Fibroblast of skin of left quadriceps (primary cell): ENCODE measurements at regions not wholly inside any gene's neighbourhood (a gene's known extent, or its start where the extent isn't known, plus 50 kb on each side); places are given as distances from the start of the nearest gene placed in this dataset.
"Not testable (repeated sequence)": the region's sequence is repeated elsewhere in the genome, so short reads cannot be mapped to it uniquely, and the experiment has no call there.

Experiments used
- DNase-seq, 2 experiments: peaks; one replicate each; pipeline ENCODE4 v3.0.0-alpha.2; 2013; ENCODE audit warnings: low read depth in 2 of 2

DNA sequence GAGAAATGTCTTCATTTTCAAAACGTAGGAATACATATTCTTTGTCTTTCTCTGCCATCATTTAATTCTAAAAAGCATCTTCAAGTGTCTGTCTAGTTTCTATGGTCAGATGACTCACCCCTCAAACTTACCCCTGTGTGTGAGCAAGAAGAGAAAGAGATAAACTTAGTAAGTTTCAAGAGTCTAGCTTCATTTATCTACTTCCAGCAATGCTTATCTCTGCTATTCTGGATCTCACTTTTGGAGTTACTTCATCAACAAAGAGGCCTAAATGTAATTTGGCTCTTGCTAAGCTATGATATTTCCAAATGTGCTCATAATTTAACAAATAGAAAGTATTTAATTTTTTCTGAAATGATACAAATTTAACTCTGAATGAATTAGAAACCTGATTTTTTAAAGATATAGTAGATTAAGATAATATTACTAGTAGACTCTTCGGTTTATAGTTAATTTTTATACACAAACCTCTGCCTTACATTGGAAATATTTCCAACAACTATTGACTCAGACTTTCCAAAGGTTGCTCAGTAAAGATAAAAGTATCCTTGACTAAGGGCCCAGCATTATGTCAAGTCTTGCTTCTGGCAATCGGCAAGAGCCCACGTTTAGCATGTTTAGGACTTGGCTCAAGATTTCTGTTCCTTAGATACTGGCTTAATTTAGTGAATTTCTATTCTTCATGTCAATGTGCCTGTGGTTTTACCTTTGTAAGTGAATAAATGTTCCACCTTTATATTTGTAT lies 1511.0 kb upstream of the SLC10A2 start:
- DNase-seq: no peak

DNA sequence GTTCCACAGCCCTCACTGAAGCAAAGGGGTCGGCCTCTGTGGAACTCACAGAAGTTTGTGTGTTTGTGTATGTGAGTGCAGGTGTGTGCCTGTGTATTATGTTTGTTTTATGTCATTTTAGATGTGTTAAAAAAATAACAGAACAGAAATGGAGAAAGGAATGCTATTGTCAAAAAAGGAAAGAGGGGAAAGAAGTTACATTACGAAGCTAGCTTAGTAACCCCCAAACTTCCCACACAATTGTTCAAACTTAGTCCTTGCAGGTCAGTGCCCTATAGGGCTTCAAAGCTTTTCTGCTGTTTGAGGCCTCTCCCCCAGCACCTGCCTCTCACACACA lies 1505.6 kb upstream of the SLC10A2 start:
- no peak for DNase-seq

DNA sequence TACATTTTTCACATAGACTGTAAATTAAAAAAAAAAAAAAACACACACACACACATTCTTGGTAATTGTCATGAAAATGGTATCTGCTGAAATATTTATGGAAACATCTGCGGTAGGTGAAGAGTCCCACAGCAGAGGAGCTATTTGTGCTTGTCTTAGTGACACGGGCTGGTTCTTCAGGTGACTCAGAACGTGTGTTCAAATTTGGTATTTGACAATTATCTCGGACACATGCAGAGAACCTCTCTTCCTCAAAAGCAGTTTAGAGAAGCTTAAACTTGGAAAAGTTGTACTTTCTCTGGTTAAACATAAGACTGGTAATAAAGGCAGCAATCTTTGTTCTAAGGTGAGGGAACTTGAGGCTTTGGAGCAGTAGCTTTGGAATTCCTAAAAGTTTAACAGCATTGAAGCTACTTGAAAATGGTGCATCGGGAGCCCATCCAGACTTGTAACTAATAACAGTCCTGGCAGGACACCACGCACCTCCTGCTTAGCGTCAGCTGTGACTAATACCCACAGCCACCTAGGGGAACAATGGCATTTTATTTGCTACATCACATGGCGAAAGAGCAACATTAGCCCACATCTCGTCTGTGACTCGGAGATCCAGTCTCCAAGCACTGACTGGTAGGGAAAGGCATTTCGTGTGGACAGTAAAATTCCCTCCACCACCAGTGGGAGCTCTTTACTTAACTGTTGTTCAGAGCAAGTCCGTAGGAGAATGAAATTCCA lies 1505.1 kb upstream of the SLC10A2 start:
- peak; percentile 61 to 67 for DNase-seq

DNA sequence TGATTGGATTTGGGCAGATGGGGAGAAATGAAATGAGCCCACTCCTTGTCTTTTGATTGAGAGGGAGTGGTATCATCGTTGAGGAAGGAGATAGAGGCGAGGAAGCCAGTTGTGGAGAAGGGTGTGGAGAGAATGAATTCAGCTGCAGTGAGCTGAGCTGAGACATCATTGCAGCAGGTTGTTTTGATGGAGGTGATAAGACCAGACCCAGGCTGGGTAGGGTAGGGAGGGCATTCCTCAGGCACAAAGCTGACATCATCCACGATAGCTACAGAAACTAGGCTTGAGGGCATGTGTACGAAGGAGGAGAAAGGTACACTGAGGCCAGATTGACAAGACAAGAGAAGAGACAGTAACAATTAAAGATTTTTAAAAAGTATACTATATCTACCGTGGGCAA lies 1500.9 kb upstream of the SLC10A2 start:
- DNase-seq: no peak

DNA sequence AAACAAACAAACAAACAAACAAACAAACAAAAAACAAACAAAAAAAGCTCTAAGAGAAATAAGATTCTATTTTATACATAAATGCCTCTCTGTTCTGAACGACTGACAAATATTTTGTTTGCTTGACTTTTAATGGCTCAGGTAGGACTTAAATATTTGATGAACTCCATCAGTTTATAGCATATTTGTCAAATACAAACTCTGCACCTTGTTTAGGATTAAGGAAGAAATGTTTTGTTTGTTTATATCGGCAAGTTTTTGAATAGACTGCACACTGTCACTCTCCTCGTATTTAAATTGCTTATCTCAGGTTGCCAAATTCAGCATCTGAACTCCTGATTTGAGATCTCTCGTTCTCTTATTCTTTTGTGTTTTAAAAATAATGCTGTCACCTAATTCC lies 1499.7 kb upstream of the SLC10A2 start:
- DNase-seq: no peak

DNA sequence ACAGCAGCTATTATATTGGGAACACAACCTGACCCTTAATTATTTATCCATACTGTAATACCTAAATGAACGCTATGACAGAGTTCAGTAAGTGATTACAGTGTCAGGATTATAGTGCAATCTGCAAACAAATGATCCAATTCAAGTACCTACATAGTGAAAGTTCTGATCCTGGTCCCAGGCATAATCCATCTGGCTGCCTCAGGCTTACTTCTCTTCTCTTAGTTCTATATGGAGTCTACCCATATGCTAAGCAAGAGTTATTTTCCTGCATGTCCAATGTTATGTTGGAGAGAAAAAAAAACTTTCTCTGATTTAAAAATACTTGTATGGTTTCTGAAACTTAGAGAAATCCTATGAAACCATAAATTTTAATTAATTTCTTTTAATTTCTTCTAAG lies 1487.7 kb upstream of the SLC10A2 start:
- no peak for DNase-seq

DNA sequence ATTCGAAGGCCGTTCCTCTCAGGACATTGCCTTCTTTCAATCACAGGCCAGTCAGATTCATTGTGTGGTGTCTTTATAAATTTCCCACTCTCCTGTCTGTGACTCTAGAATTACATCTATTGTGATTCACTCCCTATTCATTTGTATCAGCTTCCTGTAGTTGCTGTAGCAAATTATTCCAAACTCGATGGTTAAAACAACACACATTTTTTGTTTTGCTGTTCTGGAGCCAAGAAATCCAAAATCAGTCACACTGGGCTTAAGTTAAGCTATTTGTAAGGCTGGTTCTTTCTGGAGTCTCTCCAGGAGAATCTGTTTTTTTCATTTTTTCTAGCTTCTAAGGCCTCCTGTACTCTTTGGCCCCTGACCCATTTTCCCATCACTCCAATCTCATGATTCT lies 1487.0 kb upstream of the SLC10A2 start:
- DNase-seq: no peak

DNA sequence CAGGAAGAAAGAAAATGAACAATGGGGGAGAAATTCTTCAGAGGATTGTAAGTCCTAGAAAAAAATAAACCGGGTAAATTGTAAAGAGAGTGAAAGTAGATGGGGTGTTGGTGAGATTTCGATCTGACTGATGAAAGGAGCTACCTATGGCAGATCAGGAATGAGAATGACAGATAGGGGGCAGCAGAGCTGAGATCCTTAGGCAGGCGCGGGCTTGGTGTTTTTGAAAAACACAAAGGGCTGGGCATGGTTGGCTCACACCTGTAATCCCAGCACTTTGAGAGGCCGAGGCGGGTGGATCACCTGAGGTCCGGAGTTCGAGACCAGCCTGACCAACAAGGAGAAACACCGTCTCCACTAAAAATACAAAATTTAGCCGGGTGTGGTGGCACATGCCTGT lies 1468.6 kb upstream of the SLC10A2 start:
- DNase-seq: no peak

DNA sequence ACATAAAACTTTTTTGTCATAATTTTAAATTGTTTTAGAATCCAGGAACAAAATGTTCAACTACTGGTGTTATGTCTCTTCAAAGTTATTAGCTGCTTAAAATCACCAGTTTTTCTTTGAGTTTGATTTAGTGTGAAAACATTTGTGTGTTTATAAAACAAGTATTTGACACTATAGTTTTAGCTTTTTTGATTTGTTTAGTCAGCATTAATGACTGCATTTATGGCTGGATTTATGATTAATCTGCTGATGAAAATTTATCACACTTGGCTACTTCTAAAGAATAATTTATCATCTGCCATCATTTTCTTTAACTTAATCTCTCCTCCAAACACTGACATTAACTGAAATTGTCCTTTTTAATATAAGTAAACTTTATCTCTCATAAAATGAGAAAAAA lies 1465.9 kb upstream of the SLC10A2 start:
- no peak for DNase-seq

DNA sequence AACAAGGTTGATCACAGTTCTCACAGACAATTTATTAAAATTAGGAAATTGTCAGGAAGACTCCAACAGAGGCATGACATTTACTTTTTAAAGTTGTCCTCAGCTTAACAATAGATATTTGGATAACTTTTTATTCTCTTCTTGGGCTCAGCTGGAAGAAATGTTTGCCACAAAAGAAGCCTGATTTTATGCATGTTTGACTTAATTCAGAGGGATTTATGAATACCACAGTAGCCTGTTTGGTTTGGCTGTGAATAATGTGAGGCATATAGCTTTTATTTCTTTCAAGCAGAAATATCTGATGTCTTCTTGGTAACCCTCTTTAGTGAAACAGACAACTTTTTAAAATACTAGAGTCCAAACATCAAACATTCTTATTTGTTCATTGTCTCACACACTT lies 1464.5 kb upstream of the SLC10A2 start:
- no peak for DNase-seq

DNA sequence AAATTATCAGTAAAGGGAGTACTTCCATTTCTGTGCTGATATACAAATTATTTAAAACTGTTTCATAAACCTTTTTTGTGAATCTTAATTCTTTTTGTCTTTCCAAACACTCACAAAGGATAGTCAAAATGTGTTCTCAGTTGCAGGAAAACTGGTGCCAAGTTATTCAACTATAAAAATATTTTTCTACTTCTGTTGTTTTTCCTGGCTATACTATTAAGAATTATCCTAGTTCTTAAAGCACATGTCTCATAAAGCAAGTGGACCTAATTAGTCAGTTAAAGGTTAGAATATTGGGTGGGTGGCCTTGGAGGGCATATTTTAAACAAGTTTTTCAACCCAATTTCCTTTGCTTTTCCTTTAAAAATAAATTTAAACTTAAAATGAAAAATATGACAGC lies 1460.3 kb upstream of the SLC10A2 start:
- DNase-seq: no peak

DNA sequence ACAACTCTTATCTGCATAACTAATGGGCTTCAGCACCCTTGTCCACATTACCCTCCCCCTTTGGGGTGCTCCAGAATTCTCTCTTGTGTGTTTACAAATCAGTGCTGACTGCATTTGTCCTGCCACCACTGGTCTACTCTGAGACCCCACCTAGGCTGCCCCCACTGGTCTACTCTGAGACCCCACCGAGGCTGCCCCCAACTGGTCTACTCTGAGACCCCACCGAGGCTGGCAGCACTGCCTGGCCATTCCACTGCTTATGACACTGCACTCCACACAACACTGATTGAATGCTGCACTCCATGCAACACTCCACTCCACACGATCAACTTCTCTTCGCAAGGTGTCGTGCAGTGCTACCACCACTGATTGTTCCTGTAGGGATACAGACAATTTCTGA lies 1459.2 kb upstream of the SLC10A2 start:
- DNase-seq: no peak

DNA sequence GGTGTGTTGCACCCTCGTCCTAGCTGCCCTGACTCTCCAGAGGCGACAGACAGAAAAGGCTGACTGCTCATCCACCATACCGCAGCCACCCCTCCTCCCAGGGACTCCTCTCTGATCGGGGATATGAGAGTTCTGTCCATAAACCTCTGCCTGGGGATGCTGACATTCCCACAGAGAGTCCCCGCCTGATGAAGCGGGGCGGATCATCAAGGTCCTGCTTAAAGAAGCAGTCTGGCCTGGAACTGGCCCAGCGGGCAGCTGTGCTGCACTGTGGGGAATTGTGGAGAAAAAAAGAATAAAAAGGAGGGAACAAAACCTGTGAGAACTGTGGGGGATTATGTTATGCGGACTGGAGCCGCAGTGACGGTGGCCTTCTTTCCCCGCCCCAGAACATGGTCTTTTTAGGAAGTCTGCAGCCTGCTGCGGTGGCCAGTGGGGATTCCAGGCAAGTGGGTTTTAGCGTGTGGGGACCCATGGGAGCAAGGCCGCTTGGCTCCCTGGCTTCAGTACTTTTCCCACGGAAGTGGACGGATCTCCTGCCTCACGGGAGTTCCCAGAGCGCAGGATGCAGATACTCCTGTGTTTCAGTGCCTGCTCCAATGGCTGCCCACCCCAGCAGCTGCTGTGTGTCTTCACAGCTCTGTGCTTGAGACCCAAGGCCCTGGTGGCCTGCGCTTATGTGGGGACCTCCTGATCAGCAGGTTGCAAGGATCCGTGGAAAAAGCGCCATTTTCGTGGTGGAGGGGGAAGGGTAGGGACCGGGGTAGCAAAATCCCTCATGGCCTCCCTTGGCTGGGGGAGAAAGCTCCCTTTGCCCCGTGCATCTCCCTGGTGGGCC lies 1456.2 kb upstream of the SLC10A2 start:
- DNase-seq: no peak

DNA sequence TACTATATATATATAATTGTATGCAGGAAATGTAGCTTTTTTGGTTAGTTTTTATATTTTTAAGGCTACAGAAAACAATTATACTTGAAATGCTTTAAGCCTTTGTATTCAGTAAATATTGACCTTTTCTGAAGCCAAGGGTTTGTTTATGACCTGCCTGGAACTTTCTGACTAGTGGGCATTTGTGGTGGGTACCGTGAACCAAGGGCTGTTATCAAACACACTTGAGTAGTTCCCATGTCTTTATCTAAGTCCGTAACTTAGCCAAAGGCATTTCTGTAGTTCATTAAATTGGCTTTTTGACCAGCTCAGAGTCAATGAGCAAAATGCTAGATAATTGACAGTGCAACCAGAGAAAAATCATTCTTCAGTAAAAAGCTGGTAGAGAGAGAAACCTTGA lies 1444.2 kb upstream of the SLC10A2 start:
- no peak for DNase-seq

DNA sequence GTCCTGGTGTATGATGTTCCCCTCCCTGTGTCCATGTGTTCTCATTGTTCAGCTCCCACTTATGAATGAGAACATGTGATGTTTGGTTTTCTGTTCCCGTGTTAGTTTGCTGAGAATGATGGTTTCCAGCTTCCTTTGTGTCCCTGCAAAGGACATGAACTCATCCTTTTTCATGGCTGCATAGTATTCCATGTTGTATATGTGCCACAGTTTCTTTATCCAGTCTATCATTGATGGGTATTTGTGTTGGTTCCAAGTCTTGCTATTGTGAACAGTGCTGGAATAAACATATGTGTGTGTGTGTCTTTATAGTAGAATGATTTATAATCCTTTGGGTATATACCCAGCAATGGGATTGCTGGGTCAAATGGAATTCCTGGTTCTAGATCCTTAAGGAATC lies 1427.3 kb upstream of the SLC10A2 start:
- not testable (repeated sequence) for DNase-seq

DNA sequence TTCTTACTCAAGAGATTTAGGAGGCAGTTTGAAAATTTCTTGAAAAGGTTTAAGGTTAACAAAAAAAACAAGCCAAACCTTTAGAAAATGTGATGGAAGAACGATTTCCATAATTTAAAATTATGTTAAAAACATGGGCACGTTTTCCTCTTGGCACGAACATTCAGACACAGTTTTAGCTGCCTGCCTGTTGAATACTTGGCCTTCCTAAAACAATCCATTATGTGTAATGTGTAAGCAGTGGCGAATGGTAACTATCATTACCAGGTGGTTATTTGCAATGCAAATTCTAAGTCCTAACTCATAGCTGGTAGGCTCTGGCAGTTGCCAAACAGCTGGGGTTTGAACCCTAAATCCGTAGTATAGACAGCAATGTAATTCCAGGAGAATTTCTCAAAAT lies 1425.7 kb upstream of the SLC10A2 start:
- no peak for DNase-seq

DNA sequence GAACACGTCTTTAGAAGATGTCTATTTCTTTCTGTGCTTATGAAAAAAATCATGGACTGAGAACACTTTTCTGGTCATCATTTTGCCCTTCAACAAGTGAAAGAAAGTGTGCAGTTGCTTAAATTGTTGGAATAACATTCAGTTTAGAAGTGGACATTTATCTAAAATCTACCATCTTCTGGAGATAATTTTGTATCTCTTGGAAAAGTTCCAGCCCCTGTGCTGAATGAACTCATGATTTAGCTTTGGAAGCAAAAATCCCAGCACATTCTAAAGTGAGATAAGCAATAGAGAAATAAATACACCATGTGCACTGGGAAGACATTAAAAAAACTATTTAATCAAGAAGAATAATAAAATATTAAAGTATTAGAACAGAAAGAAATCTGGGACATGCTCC lies 1420.8 kb upstream of the SLC10A2 start:
- no peak for DNase-seq

DNA sequence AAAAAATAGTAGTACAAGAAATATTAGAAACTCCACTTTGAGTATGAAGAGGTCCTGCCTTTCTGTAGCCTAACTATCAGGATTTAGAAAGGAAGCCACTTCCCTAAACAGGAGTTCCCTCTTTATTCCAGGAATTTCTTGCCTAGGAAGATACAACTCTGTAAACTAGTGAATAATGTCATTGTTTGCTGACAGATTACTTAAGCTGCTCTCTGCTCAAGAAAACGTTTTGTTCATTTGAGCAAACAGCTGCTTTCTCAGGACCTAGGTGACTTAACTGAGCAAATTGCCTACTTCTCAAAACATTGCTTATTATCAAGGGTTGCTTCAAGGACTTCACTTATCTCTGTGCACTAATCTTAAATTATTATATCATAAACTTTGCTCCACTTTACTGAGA lies 1419.4 kb upstream of the SLC10A2 start:
- DNase-seq: no peak

DNA sequence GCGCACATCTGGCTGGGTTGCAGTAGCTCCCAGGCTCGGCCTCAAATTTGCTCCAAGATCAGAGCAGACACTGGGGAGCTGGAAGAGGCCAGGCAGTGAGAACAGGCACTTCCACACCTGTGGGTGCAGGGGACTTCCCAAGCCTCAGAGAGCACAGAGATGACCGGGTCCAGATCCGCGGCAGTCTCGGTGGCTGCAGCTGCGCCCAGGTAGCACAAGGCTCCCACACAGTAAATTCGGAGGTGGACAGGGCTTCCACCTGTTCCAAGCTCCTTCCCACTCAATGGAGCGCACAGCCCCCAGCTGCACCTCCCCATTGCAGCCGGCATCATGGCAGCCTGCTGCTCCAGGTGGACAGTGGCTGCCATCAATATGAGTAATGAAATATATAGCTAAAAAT lies 1417.4 kb upstream of the SLC10A2 start:
- no peak for DNase-seq

DNA sequence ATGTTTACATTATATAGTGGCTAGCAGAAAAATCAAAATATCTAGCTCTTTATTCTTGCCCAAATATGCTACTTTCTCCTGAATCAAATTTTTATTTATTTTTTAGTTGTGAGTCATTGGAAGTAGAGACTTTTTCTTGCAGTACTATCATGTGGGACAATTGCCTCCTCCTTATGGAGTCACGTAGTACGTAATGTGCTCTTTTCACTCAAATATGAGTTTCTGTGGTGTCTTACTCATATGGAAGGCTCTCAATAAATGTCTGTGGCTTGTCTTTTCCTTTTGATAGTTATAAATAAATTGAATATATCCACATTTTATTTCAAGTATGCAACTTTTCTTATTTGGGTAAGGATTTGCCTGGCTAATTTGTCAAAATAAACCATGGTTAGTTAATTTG lies 1411.0 kb upstream of the SLC10A2 start:
- no peak for DNase-seq

DNA sequence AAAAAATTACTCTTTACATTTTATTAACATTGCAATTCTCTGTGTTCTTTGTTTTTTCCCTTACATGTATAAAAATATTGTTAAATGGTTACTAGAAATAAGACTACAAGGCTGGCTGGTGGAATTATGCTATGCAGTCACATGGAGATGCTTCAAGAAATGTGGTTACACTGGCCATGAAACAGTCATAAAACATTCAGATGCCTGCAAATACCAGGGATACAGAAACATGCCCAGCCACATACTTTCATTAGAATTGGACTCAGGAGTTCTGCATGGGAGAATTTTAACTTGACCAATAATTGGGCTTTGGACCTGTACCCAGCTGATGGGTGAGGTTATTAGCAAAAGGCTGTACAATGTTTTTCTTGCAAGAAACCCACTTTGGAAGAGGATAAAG lies 1407.7 kb upstream of the SLC10A2 start:
- no peak for DNase-seq

DNA sequence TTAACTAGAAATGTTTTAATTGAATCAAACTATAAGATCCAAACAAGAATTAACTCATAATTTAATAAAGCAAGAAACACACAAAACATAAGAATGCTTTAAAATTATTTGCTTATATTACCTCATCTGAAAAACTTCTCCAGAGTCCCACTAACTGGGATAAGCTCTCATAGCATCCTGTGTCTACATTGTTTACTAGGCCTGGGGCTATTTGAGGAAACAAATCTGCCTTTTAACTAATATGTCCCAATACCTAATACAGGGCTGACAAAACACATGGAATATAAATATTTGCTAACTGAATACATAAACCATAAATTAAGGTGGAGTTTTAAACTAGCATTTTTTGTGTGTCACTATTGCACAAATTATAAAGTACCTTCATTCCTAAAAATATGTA lies 1399.8 kb upstream of the SLC10A2 start:
- DNase-seq: no peak

DNA sequence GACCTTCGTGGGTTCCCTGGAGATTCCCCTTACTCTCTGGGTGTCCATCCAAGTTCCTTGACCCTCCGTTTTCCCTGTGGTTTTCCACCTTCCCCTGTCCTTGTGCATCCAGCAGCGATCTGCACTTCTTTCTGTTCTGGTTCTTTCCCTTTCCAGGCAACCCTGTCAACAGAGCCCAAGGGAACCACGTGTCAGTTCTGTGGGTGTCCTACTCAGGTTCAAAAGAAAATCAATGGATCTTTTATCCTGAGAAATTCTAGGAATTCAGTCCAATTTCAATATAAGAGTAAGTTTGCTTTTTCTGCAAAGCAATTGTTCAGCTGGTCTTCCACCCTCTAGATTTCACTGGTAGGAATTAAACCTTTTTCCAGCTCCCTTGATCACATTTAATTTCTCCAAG lies 1394.8 kb upstream of the SLC10A2 start:
- no peak for DNase-seq
